Osteoblast (primary cell): ENCODE measurements at regions not wholly inside any gene's neighbourhood (a gene's known extent, or its start where the extent isn't known, plus 50 kb on each side); places are given as distances from the start of the nearest gene placed in this dataset.

Experiments
- DNase-seq: peaks from one replicate; pipeline ENCODE4 v3.0.0; 2011; ENCODE audit warnings: low spot score, mixed read lengths; ENCODE audit not compliant: insufficient read length; ENCODE audit errors: missing footprints
- H2AFZ ChIP-seq: 2 replicates; pipeline ENCODE4 v1.6.0; 2011; ENCODE audit warnings: mild to moderate bottlenecking, low read length
- H3K27ac ChIP-seq: 2 replicates; pipeline ENCODE4 v1.5.1; 2011; ENCODE audit warnings: mild to moderate bottlenecking, low read depth, low read length, moderate library complexity
- H3K27me3 ChIP-seq: 2 replicates; pipeline ENCODE4 v1.6.0; 2012; ENCODE audit warnings: mild to moderate bottlenecking, control low read depth, inconsistent platforms, low read length, moderate library complexity; ENCODE audit not compliant: insufficient read depth
- H3K36me3 ChIP-seq: 2 replicates; pipeline ENCODE4 v1.5.1; 2011; ENCODE audit warnings: mild to moderate bottlenecking, low read length, control low read depth, moderate library complexity; ENCODE audit not compliant: insufficient read depth
- H3K4me1 ChIP-seq: 2 replicates; pipeline ENCODE4 v1.5.1; 2011; ENCODE audit warnings: mild to moderate bottlenecking, low read length, control low read depth, moderate library complexity; ENCODE audit not compliant: insufficient read depth
- H3K4me2 ChIP-seq: 2 replicates; pipeline ENCODE4 v1.6.0; 2011; ENCODE audit warnings: mild to moderate bottlenecking, low read length; ENCODE audit not compliant: insufficient read depth
- H3K4me3 ChIP-seq: fragments of 200-600 bp; sonication (generic); 3 replicates; pipeline ENCODE4 v1.5.1; 2012; ENCODE audit warnings: mild to moderate bottlenecking, low read length, inconsistent platforms; ENCODE audit not compliant: insufficient read depth
- H3K79me2 ChIP-seq: 2 replicates; pipeline ENCODE4 v1.6.0; 2012; ENCODE audit warnings: mild to moderate bottlenecking, low read length, control low read depth, inconsistent platforms; ENCODE audit not compliant: insufficient read depth
- H3K9me3 ChIP-seq: 2 replicates; pipeline ENCODE4 v1.5.1; 2011; ENCODE audit warnings: low read depth, low read length, control low read depth
- H4K20me1 ChIP-seq: 2 replicates; pipeline ENCODE4 v1.6.0; 2012; ENCODE audit warnings: mild to moderate bottlenecking, low read length, control low read depth; ENCODE audit not compliant: insufficient read depth
- CTCF ChIP-seq: IDR thresholded peaks from 2 replicates; pipeline ENCODE4 v1.5.1; 2011; ENCODE audit warnings: mild to moderate bottlenecking, low read depth, low read length, moderate library complexity; ENCODE audit errors: extremely low read depth

DNA sequence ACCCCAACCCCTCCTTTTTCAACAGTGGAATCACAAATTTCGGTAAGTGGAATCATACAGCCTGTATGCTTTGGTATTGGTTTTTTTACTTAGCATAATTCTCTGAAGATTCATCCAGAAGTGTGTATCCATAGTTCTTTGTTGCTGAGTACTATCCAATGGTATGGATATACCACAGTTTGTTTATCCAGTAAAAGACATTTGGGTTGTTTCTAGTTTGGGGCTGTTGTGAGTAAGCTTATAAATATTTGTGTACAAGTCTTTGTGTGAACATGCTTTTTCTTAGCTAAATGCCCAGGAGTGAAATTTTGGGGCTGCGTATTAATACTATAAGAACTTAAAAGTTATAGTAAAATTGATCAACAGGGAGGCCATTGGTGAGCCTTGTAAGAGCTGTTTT, 57.5 kb upstream of the GC start:
- Histone ChIP-seq H3K4me3 (no peak overlapping the region), H3K36me3 (no peaks in the 10 kb centered on the region), H2AFZ (no peak overlapping the region), H4K20me1 (no peaks in the 10 kb centered on the region), H3K4me1 (no peaks in the 10 kb centered on the region), H3K4me2 (no peak overlapping the region), H3K27me3 (no peaks in the 10 kb centered on the region), H3K9me3 (no peaks in the 10 kb centered on the region), H3K27ac (no peak overlapping the region), H3K79me2 (no peaks in the 10 kb centered on the region)
- TF ChIP-seq CTCF, result no peak
- DNase-seq, result no peak

DNA sequence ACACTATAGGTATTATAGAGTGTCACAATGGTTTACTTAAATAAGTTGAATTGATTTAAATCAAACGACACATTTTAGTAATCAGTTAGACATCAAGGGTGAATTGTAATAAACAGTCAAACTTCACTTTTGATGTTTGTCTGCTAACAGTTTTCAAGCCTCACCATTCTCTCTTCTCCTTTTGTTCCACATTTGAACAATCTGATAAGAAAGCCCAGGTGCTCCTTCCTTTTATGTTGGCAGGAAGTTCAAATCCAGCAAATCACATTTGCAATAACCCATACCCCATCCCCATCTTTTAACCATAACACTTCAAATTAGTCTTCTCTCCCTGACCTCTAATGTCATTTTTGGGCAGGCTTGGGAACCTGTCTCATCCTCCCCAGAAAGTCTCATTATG, 63.4 kb upstream of the GC start:
- Histone ChIP-seq H3K36me3 (no peaks in the 10 kb centered on the region), H3K27ac (no peak overlapping the region), H3K4me2 (no peak overlapping the region), H3K27me3 (no peaks in the 10 kb centered on the region), H3K79me2 (no peaks in the 10 kb centered on the region), H2AFZ (no peak overlapping the region), H3K9me3 (no peaks in the 10 kb centered on the region), H3K4me1 (no peaks in the 10 kb centered on the region), H4K20me1 (no peaks in the 10 kb centered on the region), H3K4me3 (no peak overlapping the region)
- no peak for TF ChIP-seq CTCF
- no peak for DNase-seq

- no peaks in the 10 kb centered on the region for H3K79me2 ChIP-seq
- no peak overlapping the region for H3K4me3 ChIP-seq
- H3K36me3 ChIP-seq, result no peaks in the 10 kb centered on the region
- no peak overlapping the region for H3K27ac ChIP-seq
- no peaks in the 10 kb centered on the region for H3K9me3 ChIP-seq
- no peak overlapping the region for H3K4me2 ChIP-seq
- no peak for TF ChIP-seq CTCF
- no peaks in the 10 kb centered on the region for H3K27me3 ChIP-seq
- no peak for DNase-seq
- H4K20me1 ChIP-seq, result no peaks in the 10 kb centered on the region
- no peak overlapping the region for H2AFZ ChIP-seq
- H3K4me1 ChIP-seq, result no peaks in the 10 kb centered on the region
Observed at GRCh38 chr4:71855944-71856343, 72.1 kb upstream of the GC start.

GRCh38 chr4:71857713-71858451, 74.0 kb upstream of the GC start:
- Histone ChIP-seq H3K79me2 (no peaks in the 10 kb centered on the region), H3K9me3 (no peaks in the 10 kb centered on the region), H3K27me3 (no peaks in the 10 kb centered on the region), H3K27ac (no peak overlapping the region), H3K36me3 (no peaks in the 10 kb centered on the region), H2AFZ (no peak overlapping the region), H3K4me1 (no peaks in the 10 kb centered on the region), H3K4me2 (no peak overlapping the region), H4K20me1 (no peaks in the 10 kb centered on the region), H3K4me3 (no peak overlapping the region)
- no peak for TF ChIP-seq CTCF
- DNase-seq, result no peak
